GM23338 (cell line): ENCODE measurements at regions not wholly inside any gene's neighbourhood (a gene's known extent, or its start where the extent isn't known, plus 50 kb on each side); places are given as distances from the start of the nearest gene placed in this dataset.

Source experiments
- ATAC-seq: fragments of 200-7000 bp; cut with Tn5 transposase; 3 replicates; pipeline ENCODE4 v1.9.1; 2020
- DNase-seq: peaks from one replicate; pipeline ENCODE4 v3.0.0-alpha.2; 2015; ENCODE audit warnings: low spot score
- H2AFZ ChIP-seq: fragments of 200-600 bp; sonication (generic); 2 replicates; pipeline ENCODE4 v1.8.0; 2016; ENCODE audit warnings: antibody characterized with exemption, mild to moderate bottlenecking, moderate library complexity
- H3F3A ChIP-seq: fragments of 200-600 bp; sonication (generic); replicated peaks from 2 replicates; pipeline ENCODE4 v1.8.0; 2017; ENCODE audit warnings: antibody characterized with exemption, mixed run types, low read depth
- H3K27ac ChIP-seq: fragments of 200-600 bp; sonication (generic); 2 replicates; pipeline ENCODE4 v1.6.1; 2016; ENCODE audit warnings: low read depth
- H3K27me3 ChIP-seq: fragments of 200-600 bp; sonication (generic); 2 replicates; pipeline ENCODE4 v1.8.0; 2016; ENCODE audit warnings: mild to moderate bottlenecking, mixed run types, moderate library complexity; ENCODE audit not compliant: insufficient read depth
- H3K36me3 ChIP-seq: fragments of 200-600 bp; sonication (generic); 2 replicates; pipeline ENCODE4 v1.8.0; 2016; ENCODE audit warnings: mild to moderate bottlenecking; ENCODE audit not compliant: insufficient read depth
- H3K4me1 ChIP-seq: fragments of 200-600 bp; sonication (generic); 2 replicates; pipeline ENCODE4 v1.8.0; 2016; ENCODE audit warnings: mild to moderate bottlenecking, moderate library complexity; ENCODE audit not compliant: insufficient read depth
- H3K4me2 ChIP-seq: fragments of 200-600 bp; sonication (generic); 2 replicates; pipeline ENCODE4 v1.7.1; 2017; ENCODE audit warnings: mixed run types
- H3K4me3 ChIP-seq: fragments of 200-600 bp; sonication (generic); 2 replicates; pipeline ENCODE4 v1.6.1; 2016; ENCODE audit warnings: mixed run types
- H3K79me2 ChIP-seq: fragments of 200-600 bp; sonication (generic); replicated peaks from 2 replicates; pipeline ENCODE4 v1.8.0; 2017; ENCODE audit warnings: mild to moderate bottlenecking; ENCODE audit not compliant: insufficient read depth
- H3K9me2 ChIP-seq: fragments of 200-600 bp; sonication (generic); 2 replicates; pipeline ENCODE4 v1.8.0; 2017; ENCODE audit not compliant: insufficient read depth
- H4K20me1 ChIP-seq: fragments of 200-600 bp; sonication (generic); replicated peaks from 2 replicates; pipeline ENCODE4 v1.8.0; 2017; ENCODE audit warnings: mild to moderate bottlenecking; ENCODE audit not compliant: insufficient read depth
- H3K27ac Mint-ChIP-seq: 2 replicates; pipeline ENCODE4 v1.8.0; 2020; ENCODE audit warnings: inconsistent platforms, mild to moderate bottlenecking, moderate library complexity, mixed read lengths
- H3K27me3 Mint-ChIP-seq: 3 replicates; pipeline ENCODE4 v1.8.0; 2022; ENCODE audit warnings: low read depth, mild to moderate bottlenecking, moderate library complexity, mixed read lengths, inconsistent platforms; ENCODE audit not compliant: insufficient read depth, poor library complexity
- H3K36me3 Mint-ChIP-seq: 3 replicates; pipeline ENCODE4 v1.8.0; 2021; ENCODE audit warnings: low read depth, mild to moderate bottlenecking, inconsistent platforms, moderate library complexity, mixed read lengths
- H3K4me1 Mint-ChIP-seq: 3 replicates; pipeline ENCODE4 v1.8.0; 2020; ENCODE audit warnings: mild to moderate bottlenecking, inconsistent platforms, mixed read lengths
- H3K4me3 Mint-ChIP-seq: 3 replicates; pipeline ENCODE4 v1.8.0; 2021; ENCODE audit warnings: moderate library complexity, mild to moderate bottlenecking, inconsistent platforms, mixed read lengths
- H3K9me3 Mint-ChIP-seq: 3 replicates; pipeline ENCODE4 v1.8.0; 2020; ENCODE audit warnings: moderate library complexity, mild to moderate bottlenecking, inconsistent platforms, mixed read lengths
- CREB1 ChIP-seq: fragments of 250-450 bp; sonication (Bioruptor Pico); IDR thresholded peaks from 2 replicates; pipeline ENCODE4 v1.5.0; 2020; ENCODE audit warnings: low read depth, mild to moderate bottlenecking, moderate library complexity
- CTCF ChIP-seq, 2 experiments: fragments of 200-600 bp in 1 of 2; sonication (generic) in 1 of 2; conservative IDR thresholded peaks; 2 replicates each; pipeline versions ENCODE4 v1.5.1 to v1.6.1; 2016 to 2017; ENCODE audit warnings: antibody characterized with exemption in 2 of 2, low read depth in 2 of 2, mild to moderate bottlenecking in 2 of 2, moderate library complexity in 1 of 2
- ETS1 ChIP-seq: IDR thresholded peaks from 2 replicates; pipeline ENCODE4 v1.6.1; 2016; ENCODE audit warnings: antibody characterized with exemption
- EZH2 ChIP-seq: fragments of 200-600 bp; sonication (generic); IDR thresholded peaks from one replicate; pipeline ENCODE4 v1.8.0; 2017; ENCODE audit warnings: antibody characterized with exemption, mild to moderate bottlenecking, low read depth; ENCODE audit not compliant: unreplicated experiment
- EZH2phosphoT487 ChIP-seq: fragments of 200-600 bp; sonication (generic); IDR thresholded peaks from one replicate; pipeline ENCODE4 v1.8.1; 2018; ENCODE audit warnings: antibody characterized with exemption; ENCODE audit not compliant: unreplicated experiment
- JUNB ChIP-seq: IDR thresholded peaks from one replicate; pipeline ENCODE4 v1.6.1; 2016; ENCODE audit warnings: antibody characterized with exemption; ENCODE audit not compliant: unreplicated experiment
- NANOG ChIP-seq: IDR thresholded peaks from 2 replicates; pipeline ENCODE4 v1.6.1; 2016; ENCODE audit warnings: antibody characterized with exemption, borderline replicate concordance
- POLR2AphosphoS5 ChIP-seq: IDR thresholded peaks from 2 replicates; pipeline ENCODE4 v1.6.1; 2016; ENCODE audit warnings: antibody characterized with exemption, low read depth
- REST ChIP-seq: IDR thresholded peaks from one replicate; pipeline ENCODE4 v1.6.1; 2018; ENCODE audit warnings: antibody characterized with exemption; ENCODE audit not compliant: unreplicated experiment
- ZNF114 ChIP-seq: fragments of 250-450 bp; sonication (Bioruptor Pico); IDR thresholded peaks from 2 replicates; pipeline ENCODE4 v1.5.0; 2020; ENCODE audit warnings: mild to moderate bottlenecking, moderate library complexity
- ZNF331 ChIP-seq: fragments of 250-450 bp; sonication (Bioruptor Pico); IDR thresholded peaks from 2 replicates; pipeline ENCODE4 v1.5.0; 2020; ENCODE audit warnings: low read depth, mild to moderate bottlenecking, moderate library complexity
- TF ChIP-seq, protein P1 (sequence below): fragments of 250-450 bp; sonication (Bioruptor Pico); IDR thresholded peaks from 2 replicates; pipeline ENCODE4 v1.5.0; 2020; ENCODE audit warnings: mild to moderate bottlenecking, moderate library complexity

DNA sequence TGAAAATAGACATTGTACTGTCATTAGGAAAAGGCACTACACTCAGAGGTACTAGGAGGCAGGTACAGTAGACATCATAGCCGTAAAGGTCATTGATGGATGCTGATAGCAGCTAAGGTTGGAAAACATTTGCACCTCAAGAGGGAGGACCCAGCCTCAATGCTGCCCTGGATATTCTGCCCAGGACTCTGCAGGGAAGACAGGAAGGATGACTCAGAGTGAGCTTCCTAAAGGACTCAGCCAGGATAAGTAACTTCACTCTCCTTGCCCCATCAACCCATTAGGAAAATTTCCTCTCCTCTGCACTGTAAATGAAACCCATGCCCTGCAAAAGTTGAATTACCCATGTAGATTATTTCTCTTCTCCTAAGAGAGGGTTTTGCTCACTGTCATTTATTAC lies 617.9 kb upstream of the MKI67 start:
- Mint-ChIP-seq H3K27ac (no peak overlapping the region; the same call in 1 of the 2 replicates), H3K36me3 (no peaks in the 10 kb centered on the region), H3K4me3 (no peak overlapping the region), H3K4me1 (peaks cover 40% of the 10 kb centered on the region), H3K27me3 (peaks cover 2% of the 10 kb centered on the region), H3K9me3 (no peaks in the 10 kb centered on the region)
- no peak overlapping the region for H3K4me3 ChIP-seq
- H4K20me1 ChIP-seq: no peaks in the 10 kb centered on the region
- H3K27me3 ChIP-seq: no peaks in the 10 kb centered on the region
- no peaks in the 10 kb centered on the region for H3K9me2 ChIP-seq
- H3F3A ChIP-seq: no peaks in the 10 kb centered on the region
- no peak overlapping the region for H3K27ac ChIP-seq
- DNase-seq (no peak), ATAC-seq (no peak)
- no peaks in the 10 kb centered on the region for H3K36me3 ChIP-seq
- TF ChIP-seq, protein P1, sequence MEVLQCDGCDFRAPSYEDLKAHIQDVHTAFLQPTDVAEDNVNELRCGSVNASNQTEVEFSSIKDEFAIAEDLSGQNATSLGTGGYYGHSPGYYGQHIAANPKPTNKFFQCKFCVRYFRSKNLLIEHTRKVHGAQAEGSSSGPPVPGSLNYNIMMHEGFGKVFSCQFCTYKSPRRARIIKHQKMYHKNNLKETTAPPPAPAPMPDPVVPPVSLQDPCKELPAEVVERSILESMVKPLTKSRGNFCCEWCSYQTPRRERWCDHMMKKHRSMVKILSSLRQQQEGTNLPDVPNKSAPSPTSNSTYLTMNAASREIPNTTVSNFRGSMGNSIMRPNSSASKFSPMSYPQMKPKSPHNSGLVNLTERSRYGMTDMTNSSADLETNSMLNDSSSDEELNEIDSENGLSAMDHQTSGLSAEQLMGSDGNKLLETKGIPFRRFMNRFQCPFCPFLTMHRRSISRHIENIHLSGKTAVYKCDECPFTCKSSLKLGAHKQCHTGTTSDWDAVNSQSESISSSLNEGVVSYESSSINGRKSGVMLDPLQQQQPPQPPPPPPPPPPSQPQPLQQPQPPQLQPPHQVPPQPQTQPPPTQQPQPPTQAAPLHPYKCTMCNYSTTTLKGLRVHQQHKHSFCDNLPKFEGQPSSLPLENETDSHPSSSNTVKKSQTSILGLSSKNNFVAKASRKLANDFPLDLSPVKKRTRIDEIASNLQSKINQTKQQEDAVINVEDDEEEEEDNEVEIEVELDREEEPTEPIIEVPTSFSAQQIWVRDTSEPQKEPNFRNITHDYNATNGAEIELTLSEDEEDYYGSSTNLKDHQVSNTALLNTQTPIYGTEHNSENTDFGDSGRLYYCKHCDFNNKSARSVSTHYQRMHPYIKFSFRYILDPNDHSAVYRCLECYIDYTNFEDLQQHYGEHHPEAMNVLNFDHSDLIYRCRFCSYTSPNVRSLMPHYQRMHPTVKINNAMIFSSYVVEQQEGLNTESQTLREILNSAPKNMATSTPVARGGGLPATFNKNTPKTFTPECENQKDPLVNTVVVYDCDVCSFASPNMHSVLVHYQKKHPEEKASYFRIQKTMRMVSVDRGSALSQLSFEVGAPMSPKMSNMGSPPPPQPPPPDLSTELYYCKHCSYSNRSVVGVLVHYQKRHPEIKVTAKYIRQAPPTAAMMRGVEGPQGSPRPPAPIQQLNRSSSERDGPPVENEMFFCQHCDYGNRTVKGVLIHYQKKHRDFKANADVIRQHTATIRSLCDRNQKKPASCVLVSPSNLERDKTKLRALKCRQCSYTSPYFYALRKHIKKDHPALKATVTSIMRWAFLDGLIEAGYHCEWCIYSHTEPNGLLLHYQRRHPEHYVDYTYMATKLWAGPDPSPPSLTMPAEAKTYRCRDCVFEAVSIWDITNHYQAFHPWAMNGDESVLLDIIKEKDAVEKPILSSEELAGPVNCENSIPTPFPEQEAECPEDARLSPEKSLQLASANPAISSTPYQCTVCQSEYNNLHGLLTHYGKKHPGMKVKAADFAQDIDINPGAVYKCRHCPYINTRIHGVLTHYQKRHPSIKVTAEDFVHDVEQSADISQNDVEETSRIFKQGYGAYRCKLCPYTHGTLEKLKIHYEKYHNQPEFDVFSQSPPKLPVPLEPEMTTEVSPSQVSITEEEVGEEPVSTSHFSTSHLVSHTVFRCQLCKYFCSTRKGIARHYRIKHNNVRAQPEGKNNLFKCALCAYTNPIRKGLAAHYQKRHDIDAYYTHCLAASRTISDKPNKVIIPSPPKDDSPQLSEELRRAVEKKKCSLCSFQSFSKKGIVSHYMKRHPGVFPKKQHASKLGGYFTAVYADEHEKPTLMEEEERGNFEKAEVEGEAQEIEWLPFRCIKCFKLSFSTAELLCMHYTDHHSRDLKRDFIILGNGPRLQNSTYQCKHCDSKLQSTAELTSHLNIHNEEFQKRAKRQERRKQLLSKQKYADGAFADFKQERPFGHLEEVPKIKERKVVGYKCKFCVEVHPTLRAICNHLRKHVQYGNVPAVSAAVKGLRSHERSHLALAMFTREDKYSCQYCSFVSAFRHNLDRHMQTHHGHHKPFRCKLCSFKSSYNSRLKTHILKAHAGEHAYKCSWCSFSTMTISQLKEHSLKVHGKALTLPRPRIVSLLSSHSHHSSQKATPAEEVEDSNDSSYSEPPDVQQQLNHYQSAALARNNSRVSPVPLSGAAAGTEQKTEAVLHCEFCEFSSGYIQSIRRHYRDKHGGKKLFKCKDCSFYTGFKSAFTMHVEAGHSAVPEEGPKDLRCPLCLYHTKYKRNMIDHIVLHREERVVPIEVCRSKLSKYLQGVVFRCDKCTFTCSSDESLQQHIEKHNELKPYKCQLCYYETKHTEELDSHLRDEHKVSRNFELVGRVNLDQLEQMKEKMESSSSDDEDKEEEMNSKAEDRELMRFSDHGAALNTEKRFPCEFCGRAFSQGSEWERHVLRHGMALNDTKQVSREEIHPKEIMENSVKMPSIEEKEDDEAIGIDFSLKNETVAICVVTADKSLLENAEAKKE (CRISPR knock-in tag): no peak
- TF ChIP-seq ZNF114 (CRISPR knock-in tag): no peak
- no peak for TF ChIP-seq ETS1
- no peak for TF ChIP-seq EZH2phosphoT487
- TF ChIP-seq CTCF (conservative IDR thresholded peaks at IDR 0.05; ENCODE audit: low read depth in 2 of 2): no peak
- TF ChIP-seq NANOG: no peak
- TF ChIP-seq ZNF331 (CRISPR knock-in tag): no peak
- no peak for TF ChIP-seq CREB1 (CRISPR knock-in tag)
- TF ChIP-seq POLR2AphosphoS5: no peak
- no peak for TF ChIP-seq REST
- TF ChIP-seq JUNB: no peak
- TF ChIP-seq EZH2: no peak
- peak overlapping the region; percentile 23; the same call in 1 of the 2 replicates for H2AFZ ChIP-seq
- H3K4me1 ChIP-seq: no peaks in the 10 kb centered on the region; the same call in 1 of the 2 replicates
- no peak overlapping the region for H3K4me2 ChIP-seq
- no peaks in the 10 kb centered on the region for H3K79me2 ChIP-seq
